ENCODE measurements at regions not wholly inside any gene's neighbourhood (a gene's known extent, or its start where the extent isn't known, plus 50 kb on each side); places are given as distances from the start of the nearest gene placed in this dataset.

GRCh38 chr14:89507521-89507920, 90.5 kb upstream of the FOXN3 start:
- TF ChIP-seq CTCF (conservative IDR thresholded peaks at IDR 0.05) (no peak), EZH2 (IDR thresholded peaks at IDR 0.05; ENCODE audit: low read depth) (no peak)
